Astrocyte of the cerebellum (primary cell): ENCODE measurements at regions not wholly inside any gene's neighbourhood (a gene's known extent, or its start where the extent isn't known, plus 50 kb on each side); places are given as distances from the start of the nearest gene placed in this dataset.
A peak's percentile ranks its signal among the peaks of the same experiment; 100 is the strongest.

Experiments
- DNase-seq: peaks from one replicate; pipeline ENCODE4 v3.0.0-alpha.2; 2011; ENCODE audit warnings: low read depth
- H3K4me3 ChIP-seq: 2 replicates; pipeline ENCODE4 v1.5.1; 2011; ENCODE audit warnings: mild to moderate bottlenecking, low read depth, low read length, moderate library complexity
- in situ Hi-C: cut with HindIII; loops from 2 replicates; pipeline ENCODE4 v1.10.0; 2017; ENCODE audit warnings: low sequenced_read_pairs
- TF ChIP-seq, protein P1 (sequence below): IDR thresholded peaks from 2 replicates; pipeline ENCODE4 v1.5.1; 2012; ENCODE audit warnings: low read length, low read depth, moderate library complexity, mild to moderate bottlenecking; ENCODE audit errors: missing control alignments

DNA sequence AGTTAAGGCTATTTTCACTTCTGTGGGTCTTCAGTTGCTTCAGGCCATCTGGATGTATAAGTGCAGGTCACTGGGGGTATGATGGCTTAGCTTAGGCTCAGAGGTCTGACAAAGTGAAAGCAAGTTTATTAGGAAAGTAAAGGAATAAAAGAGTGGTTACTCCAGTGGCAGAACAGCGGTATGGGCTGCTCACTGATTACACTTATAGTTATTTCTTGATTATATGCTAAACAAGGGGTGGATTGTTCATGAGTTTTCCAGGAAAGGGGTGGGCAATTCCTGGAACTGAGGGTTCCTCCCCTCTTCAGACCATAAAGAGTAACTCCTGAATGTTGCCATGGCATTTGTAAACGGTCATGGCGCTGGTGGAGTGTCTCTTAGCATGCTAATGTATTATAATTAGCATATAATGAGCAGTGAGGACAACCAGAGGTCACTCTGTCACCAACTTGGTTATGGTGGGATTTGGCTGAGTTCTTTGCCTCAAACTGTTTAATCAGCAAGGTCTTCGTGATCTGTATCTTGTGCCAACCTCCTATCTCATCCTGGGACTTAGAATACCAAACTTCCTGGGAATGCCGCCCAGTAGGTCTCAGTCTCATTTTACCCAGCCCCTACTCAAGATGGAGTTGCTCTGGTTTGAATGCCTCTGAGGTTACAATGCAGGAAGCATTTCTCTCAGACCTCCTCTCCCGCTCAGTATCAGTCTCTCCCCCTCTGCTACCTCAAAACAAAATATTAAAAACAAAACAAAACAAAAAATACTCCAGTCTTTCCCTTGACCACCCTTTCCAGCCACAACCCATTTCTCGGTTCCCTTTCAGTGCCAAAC is 71.3 kb upstream of the SLC22A11 start:
- DNase-seq, result no peak
- H3K4me3 ChIP-seq, result no peak overlapping the region
- in situ Hi-C loops, result no loop called here
- TF ChIP-seq, protein P1, sequence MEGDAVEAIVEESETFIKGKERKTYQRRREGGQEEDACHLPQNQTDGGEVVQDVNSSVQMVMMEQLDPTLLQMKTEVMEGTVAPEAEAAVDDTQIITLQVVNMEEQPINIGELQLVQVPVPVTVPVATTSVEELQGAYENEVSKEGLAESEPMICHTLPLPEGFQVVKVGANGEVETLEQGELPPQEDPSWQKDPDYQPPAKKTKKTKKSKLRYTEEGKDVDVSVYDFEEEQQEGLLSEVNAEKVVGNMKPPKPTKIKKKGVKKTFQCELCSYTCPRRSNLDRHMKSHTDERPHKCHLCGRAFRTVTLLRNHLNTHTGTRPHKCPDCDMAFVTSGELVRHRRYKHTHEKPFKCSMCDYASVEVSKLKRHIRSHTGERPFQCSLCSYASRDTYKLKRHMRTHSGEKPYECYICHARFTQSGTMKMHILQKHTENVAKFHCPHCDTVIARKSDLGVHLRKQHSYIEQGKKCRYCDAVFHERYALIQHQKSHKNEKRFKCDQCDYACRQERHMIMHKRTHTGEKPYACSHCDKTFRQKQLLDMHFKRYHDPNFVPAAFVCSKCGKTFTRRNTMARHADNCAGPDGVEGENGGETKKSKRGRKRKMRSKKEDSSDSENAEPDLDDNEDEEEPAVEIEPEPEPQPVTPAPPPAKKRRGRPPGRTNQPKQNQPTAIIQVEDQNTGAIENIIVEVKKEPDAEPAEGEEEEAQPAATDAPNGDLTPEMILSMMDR, result no peak

DNA sequence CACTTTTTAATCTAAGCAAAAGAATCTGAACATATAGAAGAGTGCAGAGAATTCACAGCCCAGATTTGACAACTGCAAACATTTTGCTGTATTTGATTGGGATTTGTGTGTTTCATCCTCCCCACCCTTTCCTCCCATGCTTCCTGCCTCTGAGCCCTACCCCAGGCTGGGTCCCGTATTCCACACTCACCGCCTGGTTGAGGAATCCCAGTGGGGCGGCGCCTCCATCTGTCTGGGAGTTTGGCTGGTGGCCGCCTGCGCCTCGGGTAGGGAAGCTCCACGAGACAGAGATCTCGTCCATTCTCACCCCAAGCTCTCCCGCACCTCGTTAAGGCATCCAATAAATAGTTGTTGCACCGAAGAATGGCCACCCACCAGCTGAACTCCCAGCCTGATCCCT is 70.7 kb upstream of the SLC22A11 start:
- no peak overlapping the region for H3K4me3 ChIP-seq
- TF ChIP-seq, protein P1, result no peak
- in situ Hi-C loops, result no loop called here
- DNase-seq, result no peak

DNA sequence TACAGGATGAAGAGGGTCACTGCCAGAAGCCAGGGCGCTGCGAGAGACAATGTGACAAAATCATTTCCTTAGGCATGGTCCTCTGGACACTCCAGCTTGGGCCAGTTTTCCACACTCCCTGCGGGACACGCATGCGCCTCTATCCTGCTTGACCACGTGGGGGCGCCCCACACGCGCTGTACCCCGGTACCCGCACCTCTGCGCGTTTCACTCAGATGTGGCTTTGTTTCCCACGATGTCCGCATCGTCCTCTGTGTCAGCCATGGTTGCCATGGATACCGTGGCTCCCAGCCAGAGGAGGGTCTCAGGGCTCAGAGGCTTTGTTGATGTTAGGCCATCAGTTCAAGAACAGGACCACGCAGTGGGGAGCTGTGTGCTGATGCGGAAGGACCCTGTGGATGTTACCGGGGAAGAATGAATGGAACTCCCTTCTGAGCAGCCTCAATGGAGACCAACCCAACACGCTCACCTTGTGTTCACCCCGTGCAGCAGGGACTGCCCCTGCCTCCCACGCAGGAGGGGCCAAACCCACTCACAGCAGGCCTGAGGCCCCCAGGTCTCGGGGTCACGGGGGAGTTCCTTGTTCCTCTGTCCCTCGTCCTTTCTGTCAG is 65.8 kb upstream of the SLC22A11 start:
- no peak for DNase-seq
- TF ChIP-seq, protein P1, result peak; percentile 46
- H3K4me3 ChIP-seq, result no peak overlapping the region
- in situ Hi-C loops, result no loop called here

DNA sequence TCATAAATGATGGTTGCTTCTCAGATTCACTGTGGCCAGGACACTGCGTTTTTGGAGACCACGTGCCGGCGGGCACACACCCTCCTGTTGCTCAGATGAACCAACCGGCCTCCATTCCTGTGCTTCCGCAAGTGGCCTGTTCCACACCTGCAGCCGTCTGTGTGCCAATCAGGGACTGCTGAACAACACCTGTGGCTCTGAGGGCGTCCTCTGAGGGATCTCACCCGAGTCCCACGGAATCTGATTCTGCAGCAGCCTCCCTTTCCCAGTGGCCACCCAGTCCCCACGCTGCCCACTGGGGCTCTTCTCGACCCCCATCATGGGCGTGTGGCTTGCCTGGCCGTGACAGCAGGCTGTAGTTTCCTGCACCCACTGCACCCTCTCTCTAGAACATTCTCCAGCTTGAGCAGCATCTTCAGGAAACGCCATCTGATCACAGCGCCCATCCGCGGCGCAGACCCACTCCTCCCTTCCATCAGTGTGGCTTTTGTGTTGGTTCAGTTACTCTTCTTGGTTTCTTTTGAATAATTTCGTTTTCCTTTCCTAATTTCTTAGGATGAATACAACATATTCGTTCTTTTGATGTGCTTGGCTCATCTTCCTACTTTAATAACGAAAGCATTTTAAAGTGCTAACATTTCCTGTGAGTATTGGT is 65.1 kb upstream of the SLC22A11 start:
- no peak for DNase-seq
- no peak overlapping the region for H3K4me3 ChIP-seq
- TF ChIP-seq, protein P1, result no peak
- in situ Hi-C loops, result no loop called here

DNA sequence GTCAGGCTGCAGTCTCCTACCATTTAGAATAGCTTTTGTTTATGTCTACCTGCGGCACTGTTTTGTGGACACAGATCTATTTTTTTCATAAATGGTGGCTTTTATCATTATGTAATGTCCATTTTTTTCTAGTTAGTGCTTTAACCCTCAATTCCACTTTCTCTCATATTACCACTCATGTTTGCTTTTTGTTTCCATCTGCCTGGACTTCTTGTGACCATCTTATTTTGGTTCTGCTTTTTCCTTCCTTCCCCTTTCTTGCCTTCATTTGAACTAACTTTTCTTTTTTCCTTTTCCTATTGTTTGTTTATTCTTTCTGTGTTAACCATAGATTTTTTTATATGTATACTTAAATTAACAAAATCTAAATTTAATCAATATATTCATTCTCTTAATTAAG is 63.2 kb upstream of the SLC22A11 start:
- TF ChIP-seq, protein P1, result no peak
- no peak for DNase-seq

DNA sequence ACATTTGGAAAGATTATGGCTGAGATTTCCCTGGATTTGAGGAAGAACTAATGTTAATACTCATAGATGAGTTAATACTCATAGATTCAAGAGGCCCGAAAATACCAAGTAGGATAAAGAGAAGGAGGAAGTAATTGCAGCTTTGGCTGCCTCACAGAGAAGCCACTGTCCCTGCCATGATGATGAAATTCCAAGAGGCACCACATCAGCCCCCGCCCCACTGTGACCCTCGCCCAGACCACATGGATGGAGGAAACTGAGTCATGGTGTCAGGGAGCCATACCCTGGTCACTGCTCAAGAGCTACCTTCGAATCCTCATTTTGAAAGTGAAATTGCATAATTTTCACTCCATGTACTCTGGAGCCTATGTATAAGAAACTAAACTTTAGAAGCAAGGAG is 57.6 kb upstream of the SLC22A11 start:
- TF ChIP-seq, protein P1, result no peak
- no peak overlapping the region for H3K4me3 ChIP-seq
- no peak for DNase-seq
- in situ Hi-C loops, result no loop called here

More for the DNA sequence above, 63.2 kb upstream of the SLC22A11 start:
- no peak overlapping the region for H3K4me3 ChIP-seq
- in situ Hi-C loops, result no loop called here
